Stimulated activated CD4-positive, alpha-beta T cell treated with anti-CD3 and anti-CD28 coated beads, Interleukin-4, amount 100 ng/mL, for 48 hours (primary cell): ENCODE measurements at regions not wholly inside any gene's neighbourhood (a gene's known extent, or its start where the extent isn't known, plus 50 kb on each side); places are given as distances from the start of the nearest gene placed in this dataset.

Source experiments
- DNase-seq, 2 donors: peaks; one replicate each; pipeline ENCODE4 v3.0.0-alpha.2; 2020; ENCODE audit warnings: low read depth in 2 of 2

DNA sequence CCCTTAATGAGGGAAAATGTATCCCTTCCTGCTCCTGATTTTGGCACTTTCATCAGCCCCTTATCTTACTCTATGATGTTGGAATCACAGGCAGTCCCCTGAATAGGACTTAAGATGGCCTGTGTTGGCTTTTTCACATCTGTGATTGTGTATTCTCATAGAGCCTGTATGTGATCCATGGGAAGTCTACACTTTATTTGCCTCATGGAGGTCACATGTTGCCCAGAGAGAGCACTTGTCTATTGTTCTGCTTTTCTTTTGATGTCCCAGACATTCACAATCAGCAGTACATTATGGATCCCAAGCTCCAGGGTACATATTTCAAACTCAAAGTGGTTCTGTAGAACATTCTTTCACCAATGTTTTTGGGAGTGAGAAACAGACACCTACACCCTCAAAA lies 885.2 kb upstream of the ADGRL2 start:
- DNase-seq = no peak

DNA sequence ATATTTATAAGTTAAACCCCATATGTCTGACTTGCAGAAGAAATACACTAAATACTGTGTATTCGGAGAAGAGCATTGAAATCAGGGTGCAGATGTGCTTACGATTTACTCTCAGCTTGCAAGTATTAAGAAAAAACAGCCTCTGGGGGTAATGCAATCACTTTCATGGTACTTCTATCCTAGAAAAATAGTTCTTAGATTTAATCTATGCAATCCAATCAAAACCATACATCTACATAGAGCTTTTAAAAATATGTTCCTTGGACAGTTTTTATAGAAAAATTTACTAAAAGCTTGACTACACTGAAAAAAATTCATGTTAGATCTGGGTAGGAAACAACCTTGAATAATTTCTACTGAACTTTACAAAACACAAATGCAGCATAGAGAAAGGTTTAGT lies 890.3 kb upstream of the ADGRL2 start:
- DNase-seq = no peak

DNA sequence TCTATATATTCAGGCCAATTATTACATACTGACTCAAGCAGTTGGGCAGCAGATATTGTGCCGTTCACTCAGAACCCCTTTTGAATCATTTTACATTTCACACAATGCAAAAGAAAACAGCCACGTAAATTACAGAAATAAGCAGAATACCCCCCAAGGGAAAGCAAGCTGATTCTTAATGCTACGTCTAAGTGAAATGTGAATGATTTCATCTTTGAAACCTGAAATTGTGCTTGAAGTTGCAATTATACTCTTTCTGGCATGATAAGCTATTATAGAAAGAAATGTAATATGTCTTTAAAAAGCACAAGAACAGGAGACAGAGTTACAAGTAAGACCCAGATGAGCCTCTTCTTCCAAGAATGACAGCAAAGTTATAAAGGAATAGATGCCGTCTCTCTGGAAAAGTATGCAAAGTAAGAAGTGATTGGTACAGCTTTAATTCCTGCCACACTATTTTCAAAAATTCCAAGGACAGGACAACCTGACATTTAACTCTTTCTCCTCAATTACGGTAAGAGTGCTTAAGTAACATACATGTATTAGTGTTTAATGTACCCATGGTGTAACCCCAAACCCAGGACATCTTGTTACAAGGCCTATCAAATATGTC lies 891.5 kb upstream of the ADGRL2 start:
- no peak for DNase-seq

DNA sequence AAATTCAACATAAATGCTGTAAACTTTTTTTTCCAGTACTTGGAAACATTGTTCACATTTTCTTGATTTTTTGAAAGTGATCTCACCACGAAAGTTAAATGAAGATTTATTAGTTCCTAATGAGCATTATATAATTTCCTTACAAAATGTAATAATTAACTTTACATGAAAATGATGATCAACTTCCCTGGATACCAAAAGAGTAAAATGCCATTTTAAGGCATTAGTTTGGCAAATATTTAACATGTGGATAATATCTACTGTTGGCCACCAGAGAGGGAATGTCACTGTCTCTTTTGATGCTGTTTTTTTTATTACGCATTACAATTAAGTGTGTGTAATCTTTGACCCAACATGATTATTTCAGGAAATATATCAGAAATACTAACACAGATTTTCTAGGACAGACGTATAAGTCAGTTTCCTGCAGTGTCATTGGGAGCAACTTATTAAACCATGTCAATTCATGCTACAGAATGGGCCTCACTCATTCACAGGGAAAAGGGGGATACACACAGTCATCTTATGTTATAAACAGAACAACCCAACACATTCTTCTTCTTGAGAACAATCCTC lies 903.9 kb upstream of the ADGRL2 start:
- no peak for DNase-seq

DNA sequence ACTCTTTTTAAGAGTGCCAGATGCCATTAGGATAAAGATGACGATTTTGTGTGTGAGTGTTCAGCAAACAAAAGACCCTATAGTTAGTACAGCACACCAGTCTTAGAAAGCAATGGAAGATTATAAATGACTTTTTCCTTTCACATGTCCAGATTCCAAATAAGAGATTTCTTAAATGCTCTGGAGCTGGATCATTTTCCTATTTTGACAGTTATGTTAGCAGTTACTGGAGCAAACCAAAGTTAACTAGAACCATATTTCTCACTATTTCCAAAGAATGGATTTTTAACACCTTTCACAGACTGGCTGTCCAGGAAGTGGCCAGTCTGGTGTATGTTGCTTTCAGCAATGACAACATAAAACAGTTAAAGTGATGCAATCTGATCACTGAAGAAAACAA lies 905.8 kb upstream of the ADGRL2 start:
- DNase-seq = no peak

DNA sequence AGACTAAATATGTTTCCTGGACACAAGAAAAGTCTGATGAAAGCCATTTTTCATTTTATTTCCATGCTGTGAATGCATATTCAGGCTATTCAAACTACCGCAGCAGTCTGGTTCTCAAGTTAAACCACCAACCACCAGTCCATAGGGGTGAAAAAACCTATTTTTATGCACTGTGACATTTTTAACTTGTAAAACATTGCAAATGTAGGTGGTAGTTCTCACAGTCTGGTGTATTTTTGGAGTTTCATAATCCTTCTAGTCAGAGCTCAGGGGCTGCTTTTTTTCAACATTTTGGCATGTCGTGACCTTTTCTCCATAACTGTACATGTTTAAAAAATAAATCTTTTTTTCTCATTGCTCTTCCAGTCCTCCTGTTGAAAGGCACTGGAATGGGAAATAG lies 907.6 kb upstream of the ADGRL2 start:
- no peak for DNase-seq

DNA sequence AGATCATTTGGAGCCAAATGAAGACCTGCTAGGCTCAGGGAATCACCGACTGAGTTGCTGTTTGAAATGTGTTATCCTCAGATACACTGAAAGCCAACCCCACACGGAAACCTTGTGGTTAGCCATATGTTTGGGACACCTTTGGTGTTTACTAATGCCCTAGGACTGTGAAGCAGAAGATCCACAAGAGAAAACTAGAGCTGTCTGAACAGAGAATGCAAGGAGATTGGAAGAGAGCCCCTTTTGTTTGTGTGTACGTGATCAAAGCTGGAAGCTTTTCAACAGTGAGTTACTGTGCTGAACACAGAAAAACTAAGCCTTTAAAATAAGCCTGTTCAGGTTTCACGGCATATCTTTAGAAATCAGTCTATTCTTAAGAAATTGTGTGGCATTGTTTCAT lies 908.2 kb upstream of the ADGRL2 start:
- DNase-seq = no peak

DNA sequence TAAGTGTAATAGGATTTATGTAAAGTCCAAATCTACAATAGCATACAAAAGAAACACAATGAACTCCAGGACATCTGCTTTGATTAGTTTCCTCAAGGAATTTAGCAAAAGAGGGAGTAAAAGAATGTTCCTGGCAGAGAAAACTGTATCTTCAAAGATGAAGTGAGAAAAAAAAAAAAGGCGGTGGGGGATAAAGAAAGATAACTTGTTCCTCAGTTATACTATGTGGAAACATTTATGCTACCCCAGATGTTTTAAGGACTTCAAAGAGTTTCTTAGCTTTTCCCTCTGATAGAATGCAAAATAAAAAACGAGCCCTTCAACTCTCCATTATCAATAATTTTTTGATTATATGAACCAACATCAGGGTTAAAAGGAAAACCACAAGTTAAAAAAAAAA lies 908.9 kb upstream of the ADGRL2 start:
- no peak for DNase-seq

DNA sequence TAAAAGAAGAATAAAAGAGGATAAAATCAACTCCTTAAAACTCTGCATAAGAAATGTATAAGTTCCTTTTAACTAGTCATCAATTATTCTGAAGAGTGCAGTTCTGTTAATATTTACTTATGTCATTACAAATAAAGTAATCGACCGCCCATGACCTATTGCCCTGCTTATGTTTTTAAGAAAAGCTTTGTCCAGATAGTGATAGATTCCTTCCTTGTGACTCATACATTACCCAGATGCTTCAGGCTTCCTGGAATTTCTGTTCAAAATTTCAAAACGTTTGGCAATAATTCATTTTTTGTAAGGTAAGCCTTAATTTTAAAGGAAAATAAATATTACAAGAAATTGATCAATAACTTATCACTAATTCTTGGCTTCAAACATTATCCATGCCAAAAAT lies 918.2 kb upstream of the ADGRL2 start:
- DNase-seq = no peak

DNA sequence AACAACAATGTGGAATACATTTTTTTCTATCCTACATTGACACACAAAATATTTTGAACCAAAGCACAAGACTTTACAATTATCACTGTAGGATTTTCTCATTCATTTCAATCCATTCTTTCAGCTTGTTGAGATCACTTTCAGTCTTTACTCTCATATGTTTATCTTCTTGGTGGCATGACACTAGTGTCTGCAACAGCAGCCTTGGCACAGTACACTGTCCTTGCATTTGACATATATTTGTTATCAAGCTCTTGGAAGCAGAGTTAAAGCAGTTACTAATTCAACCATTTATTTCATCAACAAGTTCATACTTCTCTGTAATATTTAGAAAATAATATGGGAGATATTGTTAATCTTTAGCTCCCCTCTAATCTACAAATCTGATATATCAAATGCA lies 922.4 kb upstream of the ADGRL2 start:
- DNase-seq = no peak

DNA sequence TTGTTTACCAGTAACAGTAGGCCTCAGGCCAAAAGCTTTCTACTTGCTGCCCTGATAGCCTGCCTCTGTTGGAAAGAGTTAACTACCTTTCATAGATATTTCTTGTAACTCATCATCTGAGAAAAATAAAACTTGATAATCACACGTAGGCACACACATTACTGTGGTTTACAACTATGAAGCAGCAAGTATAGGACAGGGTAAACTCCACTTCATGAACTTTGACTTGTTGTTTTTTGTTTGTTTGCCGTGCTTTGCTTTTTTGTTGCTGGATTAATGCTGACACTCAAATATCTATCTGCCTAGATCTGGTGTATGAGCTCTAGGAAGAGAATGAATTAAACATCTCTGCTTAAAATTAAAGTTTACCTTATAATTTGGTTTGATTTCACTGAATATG lies 924.7 kb upstream of the ADGRL2 start:
- no peak for DNase-seq

DNA sequence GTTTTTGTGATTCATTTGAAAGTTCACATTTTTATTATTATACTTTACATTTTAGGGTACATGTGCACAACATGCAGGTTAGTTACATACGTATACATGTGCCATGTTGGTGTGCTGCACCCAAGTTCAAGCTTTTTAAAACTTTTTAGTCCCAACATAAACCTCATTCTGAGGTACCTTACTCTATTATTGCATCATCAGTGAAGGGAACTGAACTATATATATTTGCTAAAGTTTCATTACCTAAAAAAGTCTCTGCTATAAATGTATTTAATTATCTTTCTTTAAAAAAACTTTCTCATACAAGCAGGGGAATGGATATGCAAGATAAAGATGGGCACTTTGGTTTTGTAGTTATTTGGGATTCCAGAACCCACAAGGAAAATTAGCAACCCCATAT lies 931.4 kb upstream of the ADGRL2 start:
- DNase-seq = no peak

DNA sequence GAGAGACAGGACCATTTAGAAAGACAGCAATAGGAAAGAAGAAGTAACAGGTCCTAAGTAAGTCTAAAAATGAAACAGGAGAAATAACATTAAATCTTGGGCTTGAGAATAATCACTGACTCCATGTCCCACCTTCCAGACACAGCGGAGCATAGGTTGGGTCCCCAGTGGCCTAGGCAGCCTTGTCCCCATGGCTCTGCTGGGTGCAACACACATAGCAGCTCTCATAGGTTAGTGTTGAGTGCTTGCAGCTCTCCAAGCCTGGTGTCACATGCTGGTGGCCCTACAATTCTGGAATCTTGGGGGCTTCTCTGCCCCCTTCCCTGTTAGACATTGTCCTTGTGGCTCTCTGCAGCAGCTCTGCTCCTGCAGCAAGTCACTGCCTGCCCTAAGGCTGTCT lies 952.8 kb upstream of the ADGRL2 start:
- DNase-seq = no peak

DNA sequence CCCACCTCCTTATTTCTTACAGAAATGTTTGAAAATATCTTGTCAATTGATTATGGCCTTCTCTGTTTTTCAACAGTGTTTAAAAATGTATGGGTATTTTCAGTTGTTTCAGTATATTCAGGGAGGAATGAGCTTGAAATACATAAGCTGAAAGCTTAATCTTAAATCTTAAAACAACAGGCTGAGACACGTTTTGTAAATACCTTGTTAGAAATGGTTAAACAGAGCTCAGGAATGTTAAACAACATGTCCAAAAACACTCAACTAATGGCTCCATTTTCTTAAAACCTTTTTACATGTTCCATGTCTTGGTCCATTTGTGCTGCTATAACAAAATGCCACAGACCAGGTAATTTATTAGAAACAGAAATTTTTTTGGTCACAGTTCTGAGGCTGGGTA lies 953.8 kb upstream of the ADGRL2 start:
- DNase-seq = no peak

DNA sequence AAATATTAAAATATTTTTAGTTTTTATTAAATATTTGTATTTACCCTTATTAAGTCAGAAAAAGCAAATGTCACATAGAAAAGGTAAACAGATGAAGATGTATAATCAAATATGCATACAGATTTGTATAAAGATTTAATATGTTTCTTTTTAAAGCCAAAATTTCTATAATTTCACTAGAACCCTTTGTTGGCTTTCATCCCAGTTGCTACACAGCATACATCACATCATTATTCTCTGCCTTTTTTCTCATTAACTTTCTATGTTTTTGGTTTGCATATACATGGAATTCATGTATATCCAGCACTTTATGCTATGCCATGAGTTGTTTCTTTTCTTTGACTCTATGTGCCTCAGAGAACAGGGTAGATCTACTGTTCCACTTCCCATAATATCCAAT lies 957.9 kb upstream of the ADGRL2 start:
- DNase-seq = no peak

DNA sequence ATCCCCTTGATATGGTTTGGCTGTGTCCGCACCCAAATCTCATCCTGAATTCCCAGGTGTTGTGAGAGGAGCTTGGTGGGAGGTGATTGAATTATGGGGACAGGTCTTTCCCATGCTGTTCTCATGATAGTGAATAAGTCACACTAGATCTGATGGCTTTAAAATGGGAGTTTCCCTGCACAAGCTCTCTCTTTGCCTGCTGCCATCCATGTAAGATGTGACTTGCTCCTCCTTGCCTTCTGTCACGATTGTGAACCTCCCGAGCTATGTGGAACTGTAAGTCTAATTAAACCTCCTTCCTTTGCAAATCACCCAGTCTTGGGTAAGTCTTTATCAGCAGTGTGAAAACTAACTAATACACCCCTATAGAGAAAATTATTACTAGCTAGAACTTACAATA lies 959.5 kb upstream of the ADGRL2 start:
- DNase-seq = no peak

DNA sequence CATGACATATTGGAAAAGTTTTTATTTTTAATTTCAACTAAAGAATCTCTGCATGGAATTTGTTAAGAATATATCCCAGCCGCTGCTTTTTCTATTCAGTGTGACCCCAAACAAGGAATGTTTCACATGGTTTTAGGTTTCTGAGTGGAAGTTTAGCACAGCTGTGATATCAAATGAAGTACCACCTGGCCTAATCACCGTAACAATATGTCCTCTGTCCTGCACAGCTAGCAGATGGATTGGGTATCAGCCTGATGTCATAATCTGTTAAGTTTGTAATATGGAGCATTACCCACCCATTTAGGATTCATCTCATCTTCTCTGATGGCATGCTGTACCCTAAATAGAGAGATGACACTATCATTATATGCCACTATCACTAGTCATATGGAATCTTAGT lies 963.7 kb upstream of the ADGRL2 start:
- DNase-seq = no peak

DNA sequence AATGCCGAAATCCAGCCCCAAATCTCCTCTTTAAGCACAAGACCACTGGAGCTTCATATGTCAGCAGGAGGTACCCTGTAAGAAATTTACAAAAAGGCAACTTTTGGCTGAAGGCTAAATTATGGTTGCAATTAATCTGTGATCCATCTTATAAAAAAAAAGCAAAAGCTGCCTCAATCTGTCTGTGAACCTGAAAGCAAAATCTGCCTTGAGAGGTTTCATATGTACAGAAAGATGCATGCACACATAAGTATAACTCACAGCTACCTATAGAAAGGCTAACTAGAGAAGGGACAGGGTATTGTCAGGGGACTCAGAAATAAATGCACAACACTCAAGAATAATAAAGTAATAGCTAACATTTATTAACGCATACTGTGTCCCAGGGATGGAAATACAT lies 964.2 kb upstream of the ADGRL2 start:
- DNase-seq = no peak

DNA sequence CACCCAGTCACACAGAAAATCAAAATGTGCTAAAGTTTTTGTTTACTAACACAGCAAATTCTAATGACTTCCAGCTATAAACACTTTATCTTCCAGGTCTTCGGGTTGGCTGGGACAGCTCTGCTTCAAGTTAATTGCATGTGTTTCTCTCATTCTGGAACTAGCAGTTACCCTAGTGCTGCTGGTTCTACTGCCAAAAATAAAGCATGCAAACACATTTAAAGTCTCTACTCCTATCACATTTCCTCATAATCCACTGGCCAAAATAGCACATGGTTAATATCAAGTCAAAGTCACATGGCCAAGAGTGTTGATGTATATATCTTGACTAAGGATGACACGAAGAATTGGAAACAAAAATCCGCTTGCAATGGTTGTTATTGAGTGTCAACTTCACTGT lies 973.1 kb upstream of the ADGRL2 start:
- no peak for DNase-seq

DNA sequence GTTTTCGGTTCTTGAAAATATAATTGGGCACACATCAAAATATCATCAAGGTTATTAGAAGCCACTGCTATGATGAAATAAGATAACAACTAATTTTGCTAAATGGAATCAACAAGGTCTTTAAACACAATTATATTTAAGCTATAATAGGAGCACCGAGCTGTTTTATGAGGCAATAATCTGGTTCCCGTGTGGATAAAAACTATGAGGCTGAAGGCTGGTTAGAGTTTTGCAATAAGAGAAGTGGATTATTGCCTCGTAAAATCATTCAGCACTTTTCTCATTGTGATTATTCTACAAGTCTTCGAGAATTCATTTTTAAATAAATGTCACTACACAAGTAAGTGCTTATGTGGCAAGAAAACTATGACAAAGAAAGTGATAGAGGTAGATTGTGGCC lies 975.7 kb upstream of the ADGRL2 start:
- no peak for DNase-seq

DNA sequence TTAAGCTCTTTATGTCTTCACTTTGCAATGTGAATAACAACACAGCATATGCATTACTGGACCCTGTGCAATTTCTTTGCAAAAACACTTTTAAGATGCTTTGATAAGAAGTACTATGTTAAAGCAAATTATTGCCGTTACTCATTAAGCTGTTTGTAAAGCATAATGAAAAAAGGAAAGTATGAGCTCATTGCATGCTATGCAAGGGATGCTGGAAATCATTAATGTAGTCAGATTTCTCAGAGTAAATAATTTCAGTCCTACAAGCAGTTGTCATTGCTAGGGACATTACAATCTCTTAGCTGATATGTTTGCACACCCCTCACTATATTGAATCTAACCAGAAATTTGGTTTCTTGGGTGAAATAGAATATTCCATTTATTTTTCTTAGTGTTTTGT lies 982.5 kb upstream of the ADGRL2 start:
- no peak for DNase-seq

DNA sequence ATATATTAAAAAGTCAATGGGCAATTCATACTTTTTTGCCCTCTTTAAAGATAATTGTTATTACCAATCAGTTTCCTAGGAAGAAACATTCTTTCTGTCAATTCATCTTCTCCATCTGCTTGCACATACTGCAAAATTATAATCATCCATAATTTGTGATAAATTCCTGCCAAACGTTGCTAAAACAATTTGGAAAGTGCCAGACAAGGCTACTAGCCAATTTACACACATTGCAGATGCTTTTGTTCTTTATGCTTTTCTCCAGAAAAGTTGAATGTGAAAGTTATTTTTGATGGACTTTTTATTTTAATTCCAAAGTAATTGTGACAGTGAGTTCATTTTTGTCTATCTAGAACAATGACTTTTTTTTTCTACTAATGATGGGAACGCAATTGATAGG lies 992.8 kb upstream of the ADGRL2 start:
- DNase-seq = no peak

DNA sequence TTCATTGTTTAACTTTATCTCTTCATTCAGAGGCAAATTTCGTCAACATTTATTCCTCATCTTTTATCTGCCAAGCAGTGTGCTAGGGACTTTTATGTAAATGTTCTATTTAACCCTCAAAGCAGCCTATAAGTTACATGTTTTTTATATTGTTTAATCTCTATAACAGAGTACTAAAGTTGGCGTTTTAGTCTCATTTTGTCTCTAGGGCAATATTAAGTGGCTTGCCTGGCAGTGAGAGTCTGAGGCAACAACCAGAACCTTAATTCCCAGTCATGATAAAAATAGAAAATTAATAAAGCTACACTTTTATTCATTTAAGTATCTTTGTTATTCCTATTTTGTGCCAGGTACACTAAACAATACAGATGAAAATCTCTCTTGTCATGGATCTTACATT lies 994.3 kb upstream of the ADGRL2 start:
- DNase-seq = no peak

DNA sequence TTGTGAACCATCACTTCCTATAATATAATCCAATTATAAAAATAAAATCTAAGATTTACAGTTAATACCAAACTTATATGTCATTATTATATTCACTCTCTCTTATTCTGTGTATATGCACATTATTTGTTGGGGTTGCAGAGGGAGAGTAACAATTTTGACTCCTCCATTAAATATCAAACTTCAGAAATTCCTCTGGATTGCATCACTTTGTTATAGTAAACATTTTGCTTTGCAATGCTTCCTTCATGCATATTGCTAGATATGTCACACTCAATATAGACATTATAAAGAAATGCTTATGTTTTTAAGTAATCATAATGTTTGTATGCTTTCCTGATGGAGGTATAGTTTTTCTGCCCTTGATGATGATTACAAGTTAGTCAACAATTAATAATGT lies 999.0 kb upstream of the ADGRL2 start:
- DNase-seq = no peak
